Liver (tissue), 8 donors: ENCODE measurements at regions not wholly inside any gene's neighbourhood (a gene's known extent, or its start where the extent isn't known, plus 50 kb on each side); places are given as distances from the start of the nearest gene placed in this dataset.

ENCODE experiments used
- DNase-seq: peaks from one replicate; pipeline ENCODE4 v3.0.0-alpha.2; 2017; ENCODE audit warnings: low spot score
- H3K27ac ChIP-seq, 2 donors: one replicate each; pipeline ENCODE4 v1.7.0; 2013; ENCODE audit warnings: inconsistent platforms in 2 of 2, low read length in 2 of 2, control low read depth in 1 of 2, low read depth in 1 of 2, mild to moderate bottlenecking in 1 of 2
- H3K27me3 ChIP-seq, 4 donors: one replicate each; pipeline versions ENCODE4 v1.6.1 to v1.7.0; 2013; ENCODE audit warnings: low read length in 3 of 4, inconsistent platforms in 1 of 4, mild to moderate bottlenecking in 1 of 4, moderate library complexity in 1 of 4; ENCODE audit not compliant: control insufficient read depth in 4 of 4, insufficient read depth in 4 of 4
- H3K36me3 ChIP-seq, 4 donors: one replicate each; pipeline versions ENCODE4 v1.6.1 to v1.7.0; 2013; ENCODE audit warnings: low read length in 3 of 4, mild to moderate bottlenecking in 3 of 4, low read depth in 1 of 4, moderate library complexity in 1 of 4; ENCODE audit not compliant: control insufficient read depth in 4 of 4, insufficient read depth in 3 of 4
- H3K4me1 ChIP-seq, 4 donors: one replicate each; pipeline versions ENCODE4 v1.6.1 to v1.7.0; 2013; ENCODE audit warnings: low read length in 3 of 4, mild to moderate bottlenecking in 3 of 4, moderate library complexity in 1 of 4; ENCODE audit not compliant: control insufficient read depth in 4 of 4, insufficient read depth in 4 of 4
- H3K4me3 ChIP-seq, 3 donors: one replicate each; pipeline versions ENCODE4 v1.6.1 to v1.7.0; 2013; ENCODE audit warnings: low read length in 3 of 3, control low read depth in 1 of 3, low read depth in 1 of 3, mild to moderate bottlenecking in 1 of 3
- H3K9ac ChIP-seq, 2 donors: one replicate each; pipeline ENCODE4 v1.7.0; 2013; ENCODE audit warnings: low read length in 2 of 2, mild to moderate bottlenecking in 2 of 2, moderate library complexity in 2 of 2, control low read depth in 1 of 2, low read depth in 1 of 2
- H3K9me3 ChIP-seq, 4 donors: one replicate each; pipeline versions ENCODE4 v1.6.1 to v1.7.0; 2013; ENCODE audit warnings: low read length in 3 of 4; ENCODE audit not compliant: control insufficient read depth in 4 of 4
- ATF3 ChIP-seq: IDR thresholded peaks from 2 replicates; pipeline ENCODE4 v1.6.1; 2016; ENCODE audit warnings: antibody characterized with exemption
- CTCF ChIP-seq: fragments of 150-350 bp; IDR thresholded peaks from 2 replicates; pipeline ENCODE4 v1.5.1; 2017; ENCODE audit warnings: improper control_type of control experiment, low read depth, low read length; ENCODE audit not compliant: missing input control
- EGR1 ChIP-seq, 2 donors: IDR thresholded peaks; 2 replicates each; pipeline ENCODE4 v1.6.1; 2016 to 2018; ENCODE audit warnings: antibody characterized with exemption in 2 of 2, low read depth in 2 of 2
- FOXA1 ChIP-seq: IDR thresholded peaks from 2 replicates; pipeline ENCODE4 v1.6.1; 2016; ENCODE audit warnings: antibody characterized with exemption
- FOXA2 ChIP-seq: IDR thresholded peaks from 2 replicates; pipeline ENCODE4 v1.6.1; 2016; ENCODE audit warnings: antibody characterized with exemption
- GABPA ChIP-seq, 2 donors: IDR thresholded peaks in 1 of 2; conservative IDR thresholded peaks in 1 of 2; 2 replicates each; pipeline ENCODE4 v1.6.1; 2016; ENCODE audit warnings: antibody characterized with exemption in 2 of 2, mild to moderate bottlenecking in 1 of 2, moderate library complexity in 1 of 2
- HNF4A ChIP-seq, 2 donors: conservative IDR thresholded peaks; 2 replicates each; pipeline ENCODE4 v1.6.1; 2016; ENCODE audit warnings: antibody characterized with exemption in 2 of 2, mild to moderate bottlenecking in 2 of 2
- HNF4G ChIP-seq: IDR thresholded peaks from 2 replicates; pipeline ENCODE4 v1.6.1; 2016; ENCODE audit warnings: antibody characterized with exemption
- JUND ChIP-seq, 2 donors: IDR thresholded peaks; 2 replicates each; pipeline ENCODE4 v1.6.1; 2016; ENCODE audit warnings: antibody characterized with exemption in 2 of 2
- MAX ChIP-seq: IDR thresholded peaks from 2 replicates; pipeline ENCODE4 v1.6.1; 2016; ENCODE audit warnings: antibody characterized with exemption
- NR2F2 ChIP-seq: IDR thresholded peaks from 2 replicates; pipeline ENCODE4 v1.6.1; 2016; ENCODE audit warnings: antibody characterized with exemption
- REST ChIP-seq: IDR thresholded peaks from 2 replicates; pipeline ENCODE4 v1.6.1; 2016; ENCODE audit warnings: antibody characterized with exemption, mild to moderate bottlenecking
- RXRA ChIP-seq, 2 donors: IDR thresholded peaks; 2 replicates each; pipeline ENCODE4 v1.6.1; 2017 to 2018; ENCODE audit warnings: antibody characterized with exemption in 2 of 2, mild to moderate bottlenecking in 1 of 2
- SP1 ChIP-seq: IDR thresholded peaks from 2 replicates; pipeline ENCODE4 v1.6.1; 2018; ENCODE audit warnings: antibody characterized with exemption, mild to moderate bottlenecking
- YY1 ChIP-seq: IDR thresholded peaks from 2 replicates; pipeline ENCODE4 v1.6.1; 2016; ENCODE audit warnings: antibody characterized with exemption, mild to moderate bottlenecking
- ZBTB33 ChIP-seq: IDR thresholded peaks from 2 replicates; pipeline ENCODE4 v1.6.1; 2016; ENCODE audit warnings: antibody characterized with exemption
- WGBS: extraction: QIAGEN DNeasy Blood & Tissue Kit; methylation state at CpG from one replicate; pipeline ENCODE4 v1.1.7; 2013; 5-methylcytosine and 5-hydroxymethylcytosine counted together
- donor health status: healthy.
- donor health status: healthy.
- donor health status: healthy.
- donor health status: healthy.
- donor health status: healthy.

- TF ChIP-seq EGR1 (IDR thresholded peaks at IDR 0.05; ENCODE audit: low read depth in 2 of 2) (no peak), REST (no peak), NR2F2 (no peak), SP1 (no peak), JUND (IDR thresholded peaks at IDR 0.05) (no peak), ZBTB33 (no peak), ATF3 (no peak), GABPA (IDR thresholded peaks at IDR 0.05 in 1 of 2, conservative IDR thresholded peaks at IDR 0.05 in 1 of 2) (no peak), RXRA (IDR thresholded peaks at IDR 0.05) (no peak), MAX (no peak), HNF4A (conservative IDR thresholded peaks at IDR 0.05) (no peak), FOXA1 (no peak), YY1 (no peak), FOXA2 (no peak), CTCF (no peak)
- Histone ChIP-seq H3K36me3 (no peaks in the 10 kb centered on the region), H3K9ac (no peak overlapping the region), H3K4me3 (no peak overlapping the region), H3K9me3 (no peaks in the 10 kb centered on the region), H3K4me1 (no peaks in the 10 kb centered on the region), H3K27ac (no peak overlapping the region), H3K27me3 (peaks cover 0 to 11% (median 0%) of the 10 kb centered on the region in 4 donors)
- 64% methylated on average over 1 of the region's 1 CpG for WGBS
- no peak for DNase-seq
Measured at GRCh38 chr4:108261026-108261425, 92.3 kb upstream of the LEF1 start.

- no peak for DNase-seq
- WGBS = 68% methylated on average over 8 of the region's 8 CpGs
- H3K4me3 ChIP-seq = no peak overlapping the region
- peaks cover 0 to 6% (median 0%) of the 10 kb centered on the region in 4 donors for H3K27me3 ChIP-seq
- H3K27ac ChIP-seq = no peak overlapping the region
- TF ChIP-seq NR2F2 (no peak), HNF4G (no peak), YY1 (no peak), FOXA1 (no peak), RXRA (IDR thresholded peaks at IDR 0.05) (no peak), REST (no peak), HNF4A (conservative IDR thresholded peaks at IDR 0.05) (no peak), JUND (IDR thresholded peaks at IDR 0.05) (no peak), SP1 (no peak), EGR1 (IDR thresholded peaks at IDR 0.05; ENCODE audit: low read depth in 2 of 2) (no peak), GABPA (IDR thresholded peaks at IDR 0.05 in 1 of 2, conservative IDR thresholded peaks at IDR 0.05 in 1 of 2) (no peak)
- H3K36me3 ChIP-seq = no peaks in the 10 kb centered on the region
- no peaks in the 10 kb centered on the region for H3K9me3 ChIP-seq
- no peaks in the 10 kb centered on the region for H3K4me1 ChIP-seq
- H3K9ac ChIP-seq = no peak overlapping the region
Measured at GRCh38 chr4:108256538-108256937, 87.8 kb upstream of the LEF1 start.
